Neuronal stem cell (in vitro differentiated cells): ENCODE measurements at regions not wholly inside any gene's neighbourhood (a gene's known extent, or its start where the extent isn't known, plus 50 kb on each side); places are given as distances from the start of the nearest gene placed in this dataset.

Source experiments
- DNase-seq: peaks from one replicate; pipeline ENCODE4 v3.0.0-alpha.2; 2013; ENCODE audit warnings: low spot score
- H2AFZ ChIP-seq: one replicate; pipeline ENCODE4 v1.6.1; 2013; ENCODE audit warnings: mild to moderate bottlenecking, low read length, inconsistent platforms
- H2AK5ac ChIP-seq: 2 replicates; pipeline ENCODE4 v1.6.1; 2013; ENCODE audit warnings: low read depth, mild to moderate bottlenecking, inconsistent platforms, low read length, moderate library complexity, mixed read lengths
- H2BK120ac ChIP-seq: 2 replicates; pipeline ENCODE4 v1.6.1; 2013; ENCODE audit warnings: low read depth, mild to moderate bottlenecking, inconsistent platforms, low read length, moderate library complexity, mixed read lengths
- H2BK12ac ChIP-seq: one replicate; pipeline ENCODE4 v1.6.1; 2013; ENCODE audit warnings: low read length, inconsistent platforms
- H2BK15ac ChIP-seq: 2 replicates; pipeline ENCODE4 v1.6.1; 2013; ENCODE audit warnings: mild to moderate bottlenecking, low read length, inconsistent platforms, mixed read lengths
- H2BK5ac ChIP-seq: one replicate; pipeline ENCODE4 v1.6.1; 2013; ENCODE audit warnings: inconsistent platforms, mild to moderate bottlenecking, low read length, moderate library complexity
- H3K14ac ChIP-seq: one replicate; pipeline ENCODE4 v1.6.1; 2013; ENCODE audit warnings: low read length, inconsistent platforms
- H3K18ac ChIP-seq: 2 replicates; pipeline ENCODE4 v1.6.1; 2013; ENCODE audit warnings: low read length, inconsistent platforms
- H3K23ac ChIP-seq: 2 replicates; pipeline ENCODE4 v1.6.1; 2013; ENCODE audit warnings: low read depth, mild to moderate bottlenecking, mixed read lengths, low read length, inconsistent platforms; ENCODE audit not compliant: poor library complexity
- H3K27ac ChIP-seq: replicated peaks from 3 replicates; pipeline ENCODE4 v1.5.1; 2013; ENCODE audit warnings: low read length, inconsistent platforms
- H3K27me3 ChIP-seq, 3 experiments: 2 replicates each; pipeline ENCODE4 v1.6.1; 2013; ENCODE audit warnings: low read length in 3 of 3, mild to moderate bottlenecking in 2 of 3, inconsistent platforms in 1 of 3, low read depth in 1 of 3, mixed read lengths in 1 of 3, moderate library complexity in 1 of 3; ENCODE audit not compliant: control insufficient read depth in 3 of 3, insufficient read depth in 3 of 3
- H3K36me3 ChIP-seq, 2 donors: replicated peaks in 1 of 2; 2 replicates each; pipeline ENCODE4 v1.6.1; 2013; ENCODE audit warnings: low read length in 2 of 2; ENCODE audit not compliant: control insufficient read depth in 2 of 2, insufficient read depth in 2 of 2
- H3K4ac ChIP-seq: 2 replicates; pipeline ENCODE4 v1.6.1; 2013; ENCODE audit warnings: inconsistent platforms, mild to moderate bottlenecking, low read length, moderate library complexity
- H3K4me1 ChIP-seq, 2 donors: 1 replicate in 1 of 2; 2 replicates in 1 of 2; pipeline ENCODE4 v1.6.1; 2013; ENCODE audit warnings: low read length in 2 of 2, low read depth in 1 of 2; ENCODE audit not compliant: control insufficient read depth in 2 of 2, insufficient read depth in 1 of 2
- H3K4me2 ChIP-seq: one replicate; pipeline ENCODE4 v1.6.1; 2013; ENCODE audit warnings: mild to moderate bottlenecking, low read length, inconsistent platforms; ENCODE audit not compliant: insufficient read depth, poor library complexity, severe bottlenecking
- H3K4me3 ChIP-seq, 2 donors: 2 replicates each; pipeline ENCODE4 v1.5.1; 2013; ENCODE audit warnings: low read length in 2 of 2, mild to moderate bottlenecking in 2 of 2, inconsistent platforms in 1 of 2, moderate library complexity in 1 of 2
- H3K79me1 ChIP-seq: one replicate; pipeline ENCODE4 v1.6.1; 2013; ENCODE audit warnings: low read depth, mild to moderate bottlenecking, inconsistent platforms, low read length, moderate library complexity
- H3K9ac ChIP-seq: one replicate; pipeline ENCODE4 v1.6.1; 2013; ENCODE audit warnings: mild to moderate bottlenecking, low read depth, low read length, inconsistent platforms; ENCODE audit not compliant: poor library complexity
- H3K9me3 ChIP-seq, 2 donors: replicated peaks in 1 of 2; 2 replicates each; pipeline versions ENCODE3 to v1.6.1; 2013; ENCODE audit warnings: low read length in 2 of 2, mild to moderate bottlenecking in 2 of 2, inconsistent platforms in 1 of 2, low read depth in 1 of 2, mixed read lengths in 1 of 2, moderate library complexity in 1 of 2; ENCODE audit not compliant: control insufficient read depth in 2 of 2, insufficient read depth in 1 of 2
- H4K8ac ChIP-seq: one replicate; pipeline ENCODE4 v1.6.1; 2013; ENCODE audit warnings: low read depth, mild to moderate bottlenecking, inconsistent platforms, low read length, moderate library complexity
- H4K91ac ChIP-seq: one replicate; pipeline ENCODE4 v1.6.1; 2013; ENCODE audit warnings: low read length, low read depth, mild to moderate bottlenecking, inconsistent platforms; ENCODE audit not compliant: poor library complexity
- WGBS, 2 donors: extraction: QIAGEN DNeasy Blood & Tissue Kit; methylation state at CpG; one replicate each; pipeline ENCODE4 v1.1.7; 2013; ENCODE audit warnings: missing lambda C conversion rate in 2 of 2, mixed read lengths in 1 of 2; ENCODE audit not compliant: insufficient read length in 2 of 2, insufficient replicate concordance in 1 of 2; ENCODE audit errors: extremely low coverage in 2 of 2; 5-methylcytosine and 5-hydroxymethylcytosine counted together

DNA sequence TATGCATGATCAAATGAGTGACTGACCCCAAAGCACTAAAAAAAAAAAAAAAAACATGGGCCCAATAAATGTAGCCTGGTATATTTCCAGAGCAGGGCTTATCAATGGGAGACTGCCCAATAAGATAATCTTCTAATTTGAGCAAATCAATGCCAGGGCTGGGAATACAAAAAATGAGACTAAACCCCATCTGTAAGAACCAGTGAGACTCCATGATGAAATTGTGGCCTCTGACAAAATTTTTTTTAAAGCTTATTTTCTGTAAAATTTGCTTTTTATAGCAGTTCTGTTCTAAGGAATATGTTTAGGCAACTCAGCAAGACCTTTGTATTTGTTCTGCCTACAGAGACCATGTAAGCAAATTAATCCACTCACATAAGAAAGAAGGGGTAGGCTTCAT is 186.8 kb upstream of the CCDC150 start:
- DNase-seq: no peak
- H2BK5ac ChIP-seq: no peak overlapping the region

GRCh38 chr2:196453613-196454047 is 185.9 kb upstream of the CCDC150 start:
- H3K14ac ChIP-seq: no peak overlapping the region
- no peak overlapping the region for H3K27ac ChIP-seq
- H3K4me1 ChIP-seq: peaks cover 0 to 3% of the 10 kb centered on the region in 2 donors
- no peaks in the 10 kb centered on the region for H3K79me1 ChIP-seq
- no peak overlapping the region for H3K18ac ChIP-seq
- no peak overlapping the region for H2BK120ac ChIP-seq
- no peak overlapping the region for H2BK12ac ChIP-seq
- no peak overlapping the region for H2AK5ac ChIP-seq
- H3K9ac ChIP-seq: no peak overlapping the region
- H3K23ac ChIP-seq: no peak overlapping the region
- no peaks in the 10 kb centered on the region for H3K9me3 ChIP-seq
- no peak overlapping the region for H2BK15ac ChIP-seq
- no peaks in the 10 kb centered on the region for H3K27me3 ChIP-seq
- peak; percentile 21 for DNase-seq
- H4K8ac ChIP-seq: no peak overlapping the region
- WGBS, 2 donors: no CpG with 5 or more reads among the region's 4 CpGs
- H3K4me3 ChIP-seq: no peak overlapping the region
- H2AFZ ChIP-seq: no peak overlapping the region
- no peak overlapping the region for H3K4ac ChIP-seq
- H4K91ac ChIP-seq: no peak overlapping the region
- H2BK5ac ChIP-seq: no peak overlapping the region
- no peak overlapping the region for H3K4me2 ChIP-seq
- no peaks in the 10 kb centered on the region for H3K36me3 ChIP-seq

More for the DNA sequence above, 186.8 kb upstream of the CCDC150 start:
- H4K91ac ChIP-seq: no peak overlapping the region
- H3K79me1 ChIP-seq: no peaks in the 10 kb centered on the region
- no peak overlapping the region for H3K23ac ChIP-seq
- H2BK15ac ChIP-seq: no peak overlapping the region
- H3K4me2 ChIP-seq: no peak overlapping the region
- no peaks in the 10 kb centered on the region for H3K27me3 ChIP-seq
- no peak overlapping the region for H3K14ac ChIP-seq
- no peak overlapping the region for H2AFZ ChIP-seq
- H3K27ac ChIP-seq: no peak overlapping the region
- no peaks in the 10 kb centered on the region for H3K9me3 ChIP-seq
- H3K4me1 ChIP-seq: peaks cover 0 to 3% of the 10 kb centered on the region in 2 donors
- no peak overlapping the region for H3K9ac ChIP-seq
- H3K18ac ChIP-seq: no peak overlapping the region
- no peak overlapping the region for H2BK120ac ChIP-seq
- H4K8ac ChIP-seq: no peak overlapping the region
- H2AK5ac ChIP-seq: no peak overlapping the region
- H3K4me3 ChIP-seq: no peak overlapping the region
- no peak overlapping the region for H3K4ac ChIP-seq
- no peaks in the 10 kb centered on the region for H3K36me3 ChIP-seq
- H2BK12ac ChIP-seq: no peak overlapping the region

GRCh38 chr2:196454492-196454891 is 185.0 kb upstream of the CCDC150 start:
- no peaks in the 10 kb centered on the region for H3K79me1 ChIP-seq
- H3K4ac ChIP-seq: no peak overlapping the region
- H2BK12ac ChIP-seq: no peak overlapping the region
- no peak overlapping the region for H3K27ac ChIP-seq
- H3K27me3 ChIP-seq: no peaks in the 10 kb centered on the region
- H3K23ac ChIP-seq: no peak overlapping the region
- no CpG with 5 or more reads among the region's 1 CpG for WGBS, 2 donors
- H2BK5ac ChIP-seq: no peak overlapping the region
- no peak overlapping the region for H2BK15ac ChIP-seq
- no peak overlapping the region for H3K14ac ChIP-seq
- no peak overlapping the region for H2AFZ ChIP-seq
- no peak overlapping the region for H3K4me3 ChIP-seq
- no peak overlapping the region for H2AK5ac ChIP-seq
- no peak overlapping the region for H3K18ac ChIP-seq
- peaks cover 0 to 3% of the 10 kb centered on the region in 2 donors for H3K4me1 ChIP-seq
- H3K4me2 ChIP-seq: no peak overlapping the region
- no peaks in the 10 kb centered on the region for H3K9me3 ChIP-seq
- no peak for DNase-seq
- H4K8ac ChIP-seq: no peak overlapping the region
- H4K91ac ChIP-seq: no peak overlapping the region
- no peaks in the 10 kb centered on the region for H3K36me3 ChIP-seq
- no peak overlapping the region for H3K9ac ChIP-seq
- H2BK120ac ChIP-seq: no peak overlapping the region

DNA sequence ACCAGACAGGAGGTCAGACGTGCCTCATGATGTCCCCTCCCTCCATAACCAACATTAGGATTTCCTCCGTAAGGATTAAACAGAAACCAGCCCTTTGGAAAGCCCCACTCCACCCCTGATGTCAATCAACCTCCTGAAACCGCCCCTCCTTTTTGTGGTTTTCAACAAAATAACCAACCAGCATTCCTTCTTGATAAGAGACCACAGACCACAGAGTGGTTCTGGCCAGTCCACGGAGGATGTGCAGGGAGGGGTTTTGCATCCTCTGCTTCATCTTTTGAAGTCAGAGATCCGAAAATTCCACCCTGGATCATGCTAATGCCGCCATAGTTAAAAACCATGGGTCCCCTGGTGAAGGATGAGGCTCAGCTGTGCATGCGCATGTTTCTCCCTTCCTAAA is 180.0 kb upstream of the CCDC150 start:
- Histone ChIP-seq H3K4ac (no peak overlapping the region), H3K79me1 (no peaks in the 10 kb centered on the region), H2BK120ac (no peak overlapping the region), H3K18ac (no peak overlapping the region), H3K9ac (no peak overlapping the region), H3K27me3 (no peaks in the 10 kb centered on the region), H3K27ac (no peak overlapping the region), H3K23ac (no peak overlapping the region), H4K91ac (no peak overlapping the region), H3K36me3 (no peaks in the 10 kb centered on the region), H4K8ac (no peak overlapping the region), H2AK5ac (no peak overlapping the region), H2AFZ (no peak overlapping the region), H3K4me1 (no peaks in the 10 kb centered on the region), H3K4me2 (no peak overlapping the region), H3K14ac (no peak overlapping the region), H2BK5ac (no peak overlapping the region), H3K9me3 (no peaks in the 10 kb centered on the region), H3K4me3 (no peak overlapping the region), H2BK15ac (no peak overlapping the region), H2BK12ac (no peak overlapping the region)
- DNase-seq: no peak
- WGBS, 2 donors: no CpG with 5 or more reads among the region's 7 CpGs
